ENCODE measurements at regions not wholly inside any gene's neighbourhood (a gene's known extent, or its start where the extent isn't known, plus 50 kb on each side); places are given as distances from the start of the nearest gene placed in this dataset.

GRCh38 chr3:18533039-18533438, 107.9 kb upstream of the SATB1 start:
- no peaks in the 10 kb centered on the region for H3K9me3 ChIP-seq (ENCODE audit: control insufficient read depth, low read depth, low read length)
- H4K5ac ChIP-seq (ENCODE audit: insufficient read length, low read depth, low read length): no peak overlapping the region
- no peak overlapping the region for H4K8ac ChIP-seq (replicated peaks; ENCODE audit: insufficient read length, low read depth, low read length)
- no peak overlapping the region for H3K18ac ChIP-seq (ENCODE audit: insufficient read length, low read depth, low read length)
- H3K79me1 ChIP-seq (ENCODE audit: insufficient read depth, low read depth, low read length, poor library complexity, severe bottlenecking): no peaks in the 10 kb centered on the region
- no peak overlapping the region for H3K4me3 Mint-ChIP-seq
- H3K4me2 ChIP-seq (ENCODE audit: insufficient read depth, insufficient read length, low read length): no peak overlapping the region
- H2BK20ac ChIP-seq (ENCODE audit: low read depth, low read length, poor library complexity, severe bottlenecking): no peak overlapping the region
- no peak for TF ChIP-seq CTCF (conservative IDR thresholded peaks at IDR 0.05)
- no peak overlapping the region for H3K27ac ChIP-seq (ENCODE audit: insufficient read length, low read depth, low read length)
- no peaks in the 10 kb centered on the region for H3K27me3 ChIP-seq (ENCODE audit: insufficient read depth, low read length)
- peaks cover 0 to 2% of the 10 kb centered on the region in 2 experiments; a peak in 1 of 4 replicates for H3K4me1 Mint-ChIP-seq
- H3K56ac ChIP-seq (ENCODE audit: insufficient read length, low read depth, low read length): no peak overlapping the region
- no peaks in the 10 kb centered on the region for H3K36me3 Mint-ChIP-seq (ENCODE audit: insufficient read depth in 1 of 3, low read depth in 3 of 3)
- no peaks in the 10 kb centered on the region for H3K4me1 ChIP-seq (ENCODE audit: insufficient read depth, low read length)
- H2AK5ac ChIP-seq (ENCODE audit: insufficient read length, low read length): no peak overlapping the region
- no peak overlapping the region for H3K9ac ChIP-seq (ENCODE audit: extremely low read depth, insufficient read length, low read length)
- H3K27me3 Mint-ChIP-seq (ENCODE audit: low read depth): no peaks in the 10 kb centered on the region
- no peak overlapping the region for H2BK5ac ChIP-seq (ENCODE audit: insufficient read length, low read length)
- no peak overlapping the region for H4K91ac ChIP-seq (ENCODE audit: insufficient read length, low read depth, low read length)
- H3K4ac ChIP-seq (ENCODE audit: low read depth, low read length): no peak overlapping the region
- H3K9me3 Mint-ChIP-seq: no peaks in the 10 kb centered on the region
- no peak overlapping the region for H3K27ac Mint-ChIP-seq
- H2BK120ac ChIP-seq (ENCODE audit: low read depth, low read length, poor library complexity, severe bottlenecking): no peak overlapping the region
- no peak overlapping the region for H3K14ac ChIP-seq (ENCODE audit: insufficient read depth, low read length)
- no peak overlapping the region for H3K23ac ChIP-seq (ENCODE audit: insufficient read length, low read depth, low read length)
- no peak overlapping the region for H3T11ph ChIP-seq (ENCODE audit: low read length)
- no peak overlapping the region for H2BK12ac ChIP-seq (ENCODE audit: insufficient read length, low read depth, low read length)
- no peaks in the 10 kb centered on the region for H3K79me2 ChIP-seq (ENCODE audit: insufficient read depth, low read length)
- H4K20me1 ChIP-seq (ENCODE audit: control insufficient read depth, insufficient read depth, insufficient read length): no peaks in the 10 kb centered on the region
- no peak overlapping the region for H2AFZ ChIP-seq (ENCODE audit: low read length)
- no peaks in the 10 kb centered on the region for H3K23me2 ChIP-seq (ENCODE audit: insufficient read length, low read depth, low read length, poor library complexity, severe bottlenecking)
- no peak overlapping the region for H2BK15ac ChIP-seq (ENCODE audit: low read depth, low read length)
- DNase-seq: no peak
- WGBS (ENCODE audit: extremely low coverage, insufficient read length, low lambda C conversion rate): no CpG with 5 or more reads among the region's 2 CpGs
